ENCODE measurements at regions not wholly inside any gene's neighbourhood (a gene's known extent, or its start where the extent isn't known, plus 50 kb on each side); places are given as distances from the start of the nearest gene placed in this dataset.

- TF ChIP-seq CTCF (conservative IDR thresholded peaks at IDR 0.05; ENCODE audit: low read length) (no peak), EZH2phosphoT487 (IDR thresholded peaks at IDR 0.05; ENCODE audit: borderline replicate concordance) (no peak)
Measured at GRCh38 chr3:194950906-194951628, 265.4 kb downstream of the FAM43A start.

All from Loucy (cell line).